Spinal cord (tissue), 9 donors: ENCODE measurements at regions not wholly inside any gene's neighbourhood (a gene's known extent, or its start where the extent isn't known, plus 50 kb on each side); places are given as distances from the start of the nearest gene placed in this dataset.
"Not testable (repeated sequence)": the region's sequence is repeated elsewhere in the genome, so short reads cannot be mapped to it uniquely, and the experiment has no call there.

Experiments used
- DNase-seq, 6 donors: peaks; one replicate each; pipeline versions ENCODE4 v3.0.0 to v3.0.0-alpha.2; 2013 to 2015; ENCODE audit warnings: low spot score in 6 of 6, low read depth in 4 of 6
- H3K27ac ChIP-seq: one replicate; pipeline ENCODE4 v1.5.1; 2013; ENCODE audit warnings: low read depth, low read length, control low read depth
- H3K27me3 ChIP-seq: one replicate; pipeline ENCODE4 v1.6.1; 2013; ENCODE audit warnings: low read length; ENCODE audit not compliant: control insufficient read depth, insufficient read depth
- H3K36me3 ChIP-seq: one replicate; pipeline ENCODE4 v1.6.1; 2013; ENCODE audit warnings: low read length; ENCODE audit not compliant: control insufficient read depth, insufficient read depth
- H3K4me1 ChIP-seq: one replicate; pipeline ENCODE4 v1.6.1; 2013; ENCODE audit warnings: low read length; ENCODE audit not compliant: control insufficient read depth, insufficient read depth
- H3K4me3 ChIP-seq: one replicate; pipeline ENCODE4 v1.5.1; 2013; ENCODE audit warnings: low read depth, low read length, control low read depth
- H3K9me3 ChIP-seq: one replicate; pipeline ENCODE4 v1.6.1; 2013; ENCODE audit warnings: low read length; ENCODE audit not compliant: control insufficient read depth, insufficient read depth
- WGBS: methylation state at CpG from one replicate; pipeline ENCODE4 v1.1.5; 2013; ENCODE audit warnings: missing lambda C conversion rate; ENCODE audit not compliant: insufficient coverage; 5-methylcytosine and 5-hydroxymethylcytosine counted together
- donor health status: healthy.

DNA sequence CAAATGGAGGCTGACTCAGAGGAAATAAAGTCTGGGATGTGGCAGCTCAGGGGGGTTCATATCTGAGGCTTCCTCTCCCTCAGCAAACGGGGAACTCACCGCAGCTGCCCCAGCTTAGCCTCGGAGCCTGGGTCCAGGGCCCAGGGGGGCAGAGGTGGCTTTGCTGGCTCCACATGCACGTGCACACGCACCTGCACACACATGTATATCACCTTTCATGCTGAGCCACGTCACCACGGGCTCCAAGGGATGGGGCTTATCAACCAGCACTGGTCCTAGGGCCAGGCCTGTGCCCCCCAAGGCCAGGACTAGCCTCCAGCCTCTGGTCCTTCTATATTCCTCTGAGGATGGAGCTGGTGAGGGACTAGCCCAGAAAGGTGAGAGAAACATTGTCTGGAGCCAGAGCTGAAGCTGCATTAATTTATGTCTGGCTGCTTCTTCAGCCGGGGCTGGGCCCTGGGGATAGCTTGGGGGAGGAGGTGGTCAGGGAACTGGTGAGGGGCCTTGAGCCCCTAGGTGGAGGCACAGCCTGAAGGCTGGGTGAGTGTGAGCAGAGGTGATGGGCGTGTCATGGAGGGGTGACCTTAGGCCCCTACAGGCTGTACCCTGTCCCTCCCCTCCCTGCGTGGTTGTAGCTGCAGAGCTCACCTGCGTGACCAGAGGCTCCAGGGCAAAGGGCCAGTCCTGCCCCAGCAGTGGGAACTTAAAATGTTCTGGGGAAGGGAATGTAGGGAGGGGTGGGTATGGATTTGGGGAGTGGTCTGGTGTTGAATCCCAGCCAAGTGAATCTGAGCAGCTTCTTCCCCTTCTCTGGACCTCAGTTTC, 520.8 kb downstream of the PTPRU start:
- 84% methylated on average over 7 of the region's 11 CpGs for WGBS
- H3K9me3 ChIP-seq = no peaks in the 10 kb centered on the region
- H3K27me3 ChIP-seq = no peaks in the 10 kb centered on the region
- H3K36me3 ChIP-seq = no peaks in the 10 kb centered on the region
- H3K4me1 ChIP-seq = peaks cover 27% of the 10 kb centered on the region
- H3K27ac ChIP-seq = no peak overlapping the region
- no peak for DNase-seq
- no peak overlapping the region for H3K4me3 ChIP-seq

DNA sequence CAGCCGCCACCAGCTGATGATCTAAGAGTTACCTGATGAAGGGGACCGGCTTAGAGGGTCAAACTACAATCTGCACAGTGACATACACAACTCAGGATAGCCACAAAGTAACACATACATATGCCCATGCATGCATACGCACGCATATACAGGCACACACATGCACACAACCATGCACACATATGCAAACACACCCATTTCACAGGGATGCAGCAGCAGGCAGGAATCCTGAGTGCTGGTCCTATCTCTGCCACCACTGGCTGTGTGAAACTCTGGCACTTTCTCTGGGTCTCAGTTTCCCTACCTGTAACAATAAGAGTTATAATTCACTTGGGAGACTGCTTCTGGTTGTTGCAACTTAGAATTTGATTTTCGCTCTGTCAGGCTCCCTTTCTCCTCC, 520.2 kb downstream of the PTPRU start:
- H3K27ac ChIP-seq = no peak overlapping the region
- no peak for DNase-seq
- 93% methylated on average over 4 of the region's 5 CpGs for WGBS

DNA sequence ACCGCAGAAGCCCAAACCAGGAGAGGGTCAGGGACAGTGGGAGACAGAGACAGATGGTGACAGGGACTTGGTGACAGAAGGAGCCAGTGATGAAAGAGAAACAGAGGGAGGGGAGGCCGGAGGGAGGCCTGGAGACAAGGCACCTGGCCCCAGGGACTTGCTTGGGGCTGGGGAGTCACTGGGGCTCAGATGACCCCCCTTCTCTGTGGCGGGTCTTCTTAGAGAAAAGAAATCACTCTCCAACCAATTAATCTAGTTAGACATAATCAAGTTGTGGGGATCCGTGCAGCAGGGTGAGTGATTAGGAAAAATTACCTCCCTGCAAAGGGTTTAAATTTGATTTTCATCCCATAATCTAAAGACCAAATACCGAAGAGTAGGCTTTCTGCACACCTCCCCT, 519.8 kb downstream of the PTPRU start:
- WGBS = no CpG with 5 or more reads among the region's 5 CpGs
- Histone ChIP-seq H3K36me3 (no peaks in the 10 kb centered on the region), H3K4me1 (peaks cover 27% of the 10 kb centered on the region), H3K27ac (no peak overlapping the region), H3K9me3 (no peaks in the 10 kb centered on the region), H3K4me3 (no peak overlapping the region), H3K27me3 (no peaks in the 10 kb centered on the region)
- DNase-seq = no peak

More for the DNA sequence above, 520.2 kb downstream of the PTPRU start:
- Histone ChIP-seq H3K27me3 (no peaks in the 10 kb centered on the region), H3K36me3 (no peaks in the 10 kb centered on the region), H3K4me3 (no peak overlapping the region), H3K9me3 (no peaks in the 10 kb centered on the region), H3K4me1 (peaks cover 27% of the 10 kb centered on the region)

DNA sequence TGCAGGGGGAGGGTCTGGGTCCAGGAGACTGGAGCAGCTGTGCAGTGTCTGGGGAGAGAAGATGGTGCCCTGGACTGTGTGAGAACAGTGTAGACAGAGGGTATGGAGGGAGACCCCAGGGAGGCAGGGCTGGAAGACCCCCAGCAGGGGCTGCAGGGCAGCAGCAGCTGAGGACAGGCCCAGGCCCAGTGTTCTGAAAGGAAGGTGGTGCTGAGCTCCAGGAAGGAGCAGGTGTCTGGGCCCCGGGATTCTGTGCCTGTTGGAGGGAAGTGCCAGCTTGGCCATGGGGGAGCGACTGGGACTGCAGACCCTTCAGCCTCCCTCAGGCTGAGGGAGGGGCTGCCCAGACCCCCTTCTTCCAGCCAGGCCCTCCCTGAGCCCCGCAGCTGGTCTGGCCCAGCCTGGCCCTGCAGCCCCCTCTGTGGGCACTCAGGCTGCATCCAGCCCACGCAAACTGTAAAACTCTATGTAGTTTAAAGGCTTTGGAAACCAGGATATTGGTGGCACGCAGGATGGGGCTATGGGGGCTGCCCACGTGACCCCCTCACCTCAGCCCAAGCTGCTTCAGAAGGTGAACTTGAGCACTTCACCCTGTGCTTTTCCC, 519.2 kb downstream of the PTPRU start:
- H3K27me3 ChIP-seq, H3K4me3 ChIP-seq, H3K27ac ChIP-seq, H3K9me3 ChIP-seq, DNase-seq, H3K36me3 ChIP-seq: not testable (repeated sequence)
- H3K4me1 ChIP-seq = peaks cover 27% of the 10 kb centered on the region
- 100% methylated on average over 2 of the region's 6 CpGs for WGBS

DNA sequence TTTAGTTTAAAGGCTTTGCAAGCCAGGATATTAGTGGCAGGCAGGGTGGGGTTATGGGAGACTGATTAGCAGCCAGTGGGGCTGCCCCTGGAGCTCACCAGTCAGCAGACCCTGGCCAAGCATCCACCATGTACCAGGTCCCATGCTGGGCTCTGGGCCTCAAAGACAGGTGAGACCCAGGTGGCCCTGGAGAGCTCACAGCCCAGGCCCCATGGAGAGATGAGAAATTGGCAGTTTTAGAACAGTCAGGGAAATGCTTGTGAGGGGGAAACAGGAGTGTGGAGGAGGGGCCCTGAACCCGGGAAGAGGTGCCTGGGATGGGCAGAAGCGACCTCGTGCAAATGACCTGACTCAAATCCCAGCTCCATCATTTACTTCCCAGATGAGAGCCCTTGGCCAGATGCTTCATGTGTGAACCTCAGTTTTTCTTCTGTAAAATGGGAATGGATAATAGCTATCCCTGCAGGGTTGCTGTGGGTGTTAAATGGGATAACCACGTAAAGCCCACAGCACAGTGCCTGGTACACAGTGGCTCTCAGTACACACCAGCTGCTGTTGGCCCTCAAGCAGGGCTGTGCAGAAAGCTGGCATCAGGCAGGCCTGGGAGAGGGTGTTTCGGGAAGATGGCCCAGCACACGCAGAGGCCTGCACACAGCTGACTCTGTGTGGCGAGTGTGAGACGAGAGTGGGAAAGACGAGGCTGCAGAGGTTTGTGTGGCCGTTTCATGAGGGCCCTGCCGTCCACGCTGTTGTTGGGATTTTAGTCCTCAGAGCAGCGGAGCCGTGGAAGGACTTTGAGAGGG, 518.5 kb downstream of the PTPRU start:
- no peak for DNase-seq
- H3K27ac ChIP-seq = no peak overlapping the region
- peaks cover 27% of the 10 kb centered on the region for H3K4me1 ChIP-seq
- H3K9me3 ChIP-seq = no peaks in the 10 kb centered on the region
- no peak overlapping the region for H3K4me3 ChIP-seq
- H3K36me3 ChIP-seq = no peaks in the 10 kb centered on the region
- no peaks in the 10 kb centered on the region for H3K27me3 ChIP-seq
- WGBS = 74% methylated on average over 10 of the region's 14 CpGs

DNA sequence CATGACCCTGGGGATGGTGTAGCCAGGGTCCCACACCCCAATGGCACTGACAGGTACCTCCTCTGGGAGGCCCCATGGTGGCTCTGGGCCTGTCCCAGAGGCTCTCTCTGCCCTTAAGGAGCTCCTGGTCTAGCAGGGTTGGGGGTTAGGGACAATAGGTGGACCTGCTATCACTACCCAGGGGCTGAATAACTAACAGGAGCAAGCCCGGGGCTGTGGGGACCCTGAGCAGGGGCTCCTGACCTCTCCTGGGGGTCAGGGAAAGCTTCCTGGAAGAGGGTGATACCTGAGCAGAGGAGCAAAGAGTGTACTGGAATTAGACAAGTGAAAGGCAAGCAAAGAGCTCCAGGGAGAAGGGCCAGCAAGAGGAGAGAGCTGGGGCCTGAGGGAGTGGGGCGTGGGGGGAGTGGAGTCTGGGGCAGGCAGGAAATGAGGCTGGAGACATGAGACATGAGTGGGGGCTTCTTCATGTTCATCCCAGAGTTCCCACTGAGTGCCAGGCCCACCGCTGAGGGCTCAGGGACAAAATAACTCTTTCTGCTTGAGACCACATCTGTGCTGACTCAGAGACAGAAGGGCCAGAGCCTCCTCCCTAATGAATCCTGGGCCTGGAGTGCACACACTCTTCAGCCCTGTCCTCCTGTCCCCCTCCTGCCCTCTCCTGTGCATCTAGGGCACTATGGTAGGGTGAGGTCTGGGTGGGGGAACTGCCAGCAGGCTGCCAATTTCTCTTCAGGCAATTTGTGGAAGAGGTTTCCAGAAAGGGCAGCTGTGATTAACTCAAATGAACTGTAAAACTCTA, 517.6 kb downstream of the PTPRU start:
- H3K27me3 ChIP-seq = no peaks in the 10 kb centered on the region
- H3K9me3 ChIP-seq = no peaks in the 10 kb centered on the region
- H3K4me3 ChIP-seq = no peak overlapping the region
- WGBS = 40% methylated on average over 3 of the region's 3 CpGs
- peak in 1 of 6 donors; percentile 72 for DNase-seq
- H3K4me1 ChIP-seq = peaks cover 27% of the 10 kb centered on the region
- no peak overlapping the region for H3K27ac ChIP-seq
- H3K36me3 ChIP-seq = no peaks in the 10 kb centered on the region

DNA sequence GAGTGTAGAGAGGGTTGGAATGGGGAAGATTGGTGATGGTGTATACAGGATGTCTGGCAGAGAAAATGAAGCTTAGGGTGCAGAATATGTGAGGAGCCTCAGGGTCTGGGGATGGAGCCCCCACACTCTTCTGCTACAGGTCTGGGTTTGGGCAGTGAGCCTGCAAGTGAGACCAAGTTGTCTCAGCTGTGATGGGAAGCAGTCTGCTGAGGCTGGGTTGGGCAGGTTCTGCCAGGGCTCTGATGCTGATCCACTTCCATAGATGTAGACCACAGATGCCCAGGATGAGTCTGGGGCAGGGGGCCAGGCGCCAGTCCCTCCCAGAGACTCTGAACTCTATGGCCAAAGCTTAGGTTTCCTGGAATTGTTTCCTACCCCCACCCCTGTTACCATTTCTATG, 516.9 kb downstream of the PTPRU start:
- no CpG with 5 or more reads among the region's 1 CpG for WGBS
- Histone ChIP-seq H3K27me3 (no peaks in the 10 kb centered on the region), H3K4me3 (no peak overlapping the region), H3K4me1 (peaks cover 23% of the 10 kb centered on the region), H3K9me3 (no peaks in the 10 kb centered on the region), H3K27ac (no peak overlapping the region), H3K36me3 (no peaks in the 10 kb centered on the region)
- DNase-seq = no peak

DNA sequence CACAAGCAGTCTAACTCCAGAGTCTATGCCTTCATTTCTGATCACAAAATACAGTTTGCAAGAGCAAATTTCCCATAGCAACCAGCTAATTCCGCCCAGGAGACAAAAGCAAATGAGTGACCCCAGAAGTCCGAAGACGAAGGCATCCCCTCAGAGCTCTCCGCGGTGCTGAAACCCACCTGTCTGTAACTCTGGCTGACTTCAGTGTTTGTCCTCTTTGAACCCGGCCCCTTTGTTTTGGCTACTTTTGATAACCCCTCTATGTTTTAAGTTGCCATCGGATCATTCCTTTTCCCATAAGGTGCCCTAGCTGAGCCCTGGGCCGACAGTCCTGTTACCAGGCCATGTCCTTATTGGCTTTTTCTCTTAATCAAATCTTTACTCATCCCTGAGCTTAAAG, 515.8 kb downstream of the PTPRU start:
- Histone ChIP-seq H3K36me3 (no peaks in the 10 kb centered on the region), H3K9me3 (no peaks in the 10 kb centered on the region), H3K4me1 (peaks cover 23% of the 10 kb centered on the region), H3K4me3 (no peak overlapping the region), H3K27me3 (no peaks in the 10 kb centered on the region), H3K27ac (no peak overlapping the region)
- WGBS = 22% methylated on average over 7 of the region's 8 CpGs
- DNase-seq = no peak
